HPDE6-E6E7 (cell line): ENCODE measurements at regions not wholly inside any gene's neighbourhood (a gene's known extent, or its start where the extent isn't known, plus 50 kb on each side); places are given as distances from the start of the nearest gene placed in this dataset.
A peak's percentile ranks its signal among the peaks of the same experiment; 100 is the strongest.
"Not testable (repeated sequence)": the region's sequence is repeated elsewhere in the genome, so short reads cannot be mapped to it uniquely, and the experiment has no call there.

Experiments
- DNase-seq: peaks from one replicate; pipeline ENCODE4 v3.0.0; 2011; ENCODE audit warnings: missing footprints; ENCODE audit errors: extremely low spot score

DNA sequence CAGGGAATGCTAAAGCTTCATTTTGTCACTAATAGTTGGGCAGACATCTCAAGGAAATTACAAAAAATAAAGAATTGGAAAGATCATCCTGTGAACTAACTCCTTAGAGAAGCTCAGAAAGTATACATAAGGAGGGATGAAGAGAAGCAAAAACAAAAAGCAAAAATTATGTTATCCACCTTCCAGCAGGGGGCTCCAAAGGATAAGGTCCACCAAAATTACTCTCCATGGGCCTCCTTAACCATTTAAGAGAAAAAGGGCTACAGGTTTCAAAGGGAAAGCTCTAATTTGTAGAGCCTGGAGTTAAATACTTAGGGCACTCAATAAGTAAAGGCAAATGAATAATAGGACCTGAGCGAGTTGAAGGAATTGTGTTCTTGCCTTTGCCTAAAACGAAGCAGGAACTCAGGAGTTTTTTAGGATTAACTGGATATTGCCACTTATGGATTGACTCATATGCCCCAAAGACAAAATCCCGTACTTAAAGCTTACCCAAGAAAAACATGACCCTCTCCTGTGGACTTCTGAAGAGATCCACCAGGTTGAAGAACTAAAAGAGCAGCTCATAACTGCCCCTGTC, 1167.9 kb downstream of the DSC3 start:
- DNase-seq = peak; percentile 7

DNA sequence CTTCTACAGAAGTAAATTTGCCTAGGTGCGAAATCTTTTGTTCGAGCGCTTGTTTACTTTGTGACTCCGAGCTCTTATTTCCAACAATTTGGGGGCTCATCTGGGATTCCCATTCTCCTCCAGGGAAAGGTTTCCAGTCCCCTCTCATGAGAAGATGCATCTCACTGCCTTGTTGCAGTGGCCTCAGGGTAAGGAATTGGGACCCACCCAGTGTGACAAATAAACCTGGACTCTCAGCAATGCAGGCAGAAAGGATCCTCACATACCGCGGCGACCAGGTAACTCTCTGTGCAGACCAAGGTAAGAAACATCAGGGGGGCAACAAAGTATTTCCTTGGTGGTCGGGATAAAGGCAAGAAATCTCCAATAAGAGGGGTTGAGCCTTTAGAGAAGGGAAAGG, 1169.3 kb downstream of the DSC3 start:
- DNase-seq = no peak

DNA sequence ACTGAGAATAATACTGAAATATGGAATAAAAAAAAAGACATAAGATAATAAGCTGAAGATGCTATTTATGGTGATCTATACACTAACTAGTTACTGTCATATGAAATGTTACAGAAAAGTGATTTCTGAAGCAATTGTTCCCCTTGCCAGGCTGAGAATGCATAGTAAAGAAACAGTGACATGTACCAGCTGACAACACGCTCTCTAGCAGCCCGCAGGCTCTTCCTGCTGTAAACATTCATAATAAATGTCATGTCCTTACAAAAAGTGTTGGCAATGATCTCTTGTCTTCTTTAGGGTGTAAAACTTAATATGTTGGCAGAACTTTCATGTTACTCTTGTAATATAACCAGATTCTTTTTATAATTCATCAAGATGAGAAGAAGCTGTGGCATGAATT, 1171.3 kb downstream of the DSC3 start:
- DNase-seq = no peak

DNA sequence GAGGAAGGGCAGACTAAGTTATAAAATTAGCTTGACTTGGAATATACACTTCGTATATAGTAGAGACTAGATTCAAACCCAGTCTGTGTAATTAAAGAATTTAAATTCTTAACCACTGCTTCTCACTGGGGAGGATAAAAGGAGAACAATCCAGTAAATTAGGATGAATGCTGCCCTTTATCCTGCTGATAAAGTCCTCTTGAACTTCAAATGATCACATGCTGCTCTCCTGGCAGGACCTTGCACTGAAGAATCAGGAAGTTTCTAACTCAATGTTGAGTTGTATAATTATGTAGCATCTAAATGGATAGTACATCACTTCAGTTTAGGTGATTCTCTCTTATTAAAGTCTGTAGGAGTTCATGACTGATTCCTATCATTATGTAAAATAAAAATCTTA, 1179.7 kb downstream of the DSC3 start:
- DNase-seq = no peak

DNA sequence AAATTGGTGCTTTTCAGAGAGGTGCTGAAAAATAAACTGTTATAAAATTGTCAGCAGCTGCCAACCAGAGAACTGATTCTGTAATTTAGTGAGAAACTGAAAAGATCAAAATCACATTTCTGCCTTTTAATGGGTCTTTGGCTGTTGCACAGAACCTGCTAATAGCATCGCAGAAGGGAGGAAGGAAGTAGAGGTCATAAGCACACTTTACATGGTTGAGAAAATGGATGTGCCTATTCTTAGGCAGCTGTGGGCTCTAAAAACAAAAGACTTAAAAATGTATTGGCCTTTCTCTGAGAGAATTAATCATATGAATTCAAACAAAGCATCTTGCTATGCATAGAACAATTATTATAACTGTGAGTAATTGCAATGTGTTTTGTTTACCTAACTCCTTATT, 1186.9 kb downstream of the DSC3 start:
- DNase-seq = no peak

DNA sequence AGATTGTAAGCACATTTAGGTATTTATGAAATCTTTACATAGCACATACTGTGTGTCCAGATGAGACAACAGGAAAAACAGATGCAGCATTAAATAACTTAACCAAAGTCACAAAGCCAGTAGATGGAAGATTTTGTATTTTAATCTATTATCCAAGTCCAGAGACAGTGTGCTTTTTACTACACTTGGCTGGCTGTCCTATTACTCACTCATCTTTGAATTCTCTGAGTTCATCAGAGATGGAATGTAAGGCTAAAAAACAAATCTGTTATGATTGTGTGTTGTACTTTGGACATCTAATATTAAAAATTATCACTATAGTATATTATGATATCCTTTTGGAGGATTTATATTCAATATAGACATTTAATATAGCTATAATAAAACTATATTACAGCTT, 1189.4 kb downstream of the DSC3 start:
- DNase-seq = no peak

DNA sequence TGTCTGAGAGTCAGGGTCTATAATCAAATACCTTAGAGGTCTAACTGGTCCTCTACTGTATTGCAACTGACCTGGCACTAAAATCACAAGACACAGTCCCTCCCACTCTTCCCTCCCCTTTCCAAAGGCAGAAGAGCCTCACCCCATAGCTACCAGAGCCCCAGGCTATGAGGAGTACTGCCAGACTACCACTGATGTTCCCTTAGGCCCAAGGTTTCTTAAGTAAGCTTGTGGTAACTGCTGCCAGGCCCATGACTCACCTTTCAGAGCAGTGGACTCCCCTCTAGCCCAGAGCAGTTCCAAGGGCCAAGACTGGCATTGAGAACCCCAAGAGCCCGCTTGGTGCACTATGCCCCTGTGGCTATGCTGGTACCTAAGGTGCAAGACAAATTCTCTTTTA, 1193.4 kb downstream of the DSC3 start:
- DNase-seq = no peak

DNA sequence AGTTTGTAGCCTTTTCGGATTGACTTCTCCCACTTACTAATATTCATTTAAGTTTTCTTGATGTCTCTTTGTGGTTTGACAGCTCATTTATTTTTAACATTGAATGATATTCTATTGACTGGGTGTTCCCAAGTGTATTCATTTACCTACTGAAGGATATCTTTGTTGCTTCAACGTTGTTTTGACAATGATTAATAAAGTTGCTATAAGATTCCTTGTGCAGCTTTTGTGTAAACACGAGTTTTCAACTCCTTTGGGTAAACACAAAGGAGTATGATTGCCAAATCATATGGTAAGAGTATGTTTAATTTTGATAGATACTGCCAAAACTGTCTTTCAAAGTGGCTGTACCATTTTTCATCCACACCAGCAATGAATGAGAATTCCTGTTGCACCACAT, 1200.9 kb downstream of the DSC3 start:
- DNase-seq = no peak

DNA sequence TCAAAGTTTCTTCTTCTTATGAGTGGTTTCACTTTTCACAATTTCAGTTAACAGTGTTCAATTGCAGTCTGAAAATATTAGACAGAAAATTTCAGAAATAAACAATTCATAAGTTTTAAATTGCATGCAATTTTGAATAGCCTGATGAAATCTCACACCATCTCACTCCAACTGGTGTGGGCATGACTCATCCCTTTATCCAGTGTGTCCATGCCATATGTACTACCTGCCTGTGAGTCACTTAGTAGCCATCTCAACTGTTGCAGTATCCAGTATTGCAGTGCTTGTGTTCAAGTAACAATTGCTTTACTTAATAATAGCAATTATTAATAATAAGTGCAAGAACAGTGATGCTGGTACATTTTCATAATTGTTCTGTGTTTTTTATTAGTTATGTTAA, 1202.5 kb downstream of the DSC3 start:
- peak; percentile 63 for DNase-seq

DNA sequence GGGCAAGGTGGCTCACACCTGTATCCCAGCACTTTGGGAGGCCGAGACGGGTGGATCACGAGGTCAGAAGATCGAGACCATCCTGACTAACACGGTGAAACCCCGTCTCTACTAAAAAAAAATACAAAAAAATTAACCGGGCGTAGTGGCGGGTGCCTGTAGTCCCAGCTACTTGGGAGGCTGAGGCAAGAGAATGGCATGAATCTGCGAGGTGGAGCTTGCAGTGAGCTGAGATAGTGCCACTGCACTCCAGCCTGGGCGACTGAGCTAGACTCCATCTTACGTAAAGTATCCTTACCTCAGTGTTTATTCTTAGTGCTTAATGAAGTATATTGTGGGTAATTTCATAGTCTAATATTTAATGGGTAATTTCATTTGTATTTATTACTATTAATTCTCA, 1203.6 kb downstream of the DSC3 start:
- not testable (repeated sequence) for DNase-seq

DNA sequence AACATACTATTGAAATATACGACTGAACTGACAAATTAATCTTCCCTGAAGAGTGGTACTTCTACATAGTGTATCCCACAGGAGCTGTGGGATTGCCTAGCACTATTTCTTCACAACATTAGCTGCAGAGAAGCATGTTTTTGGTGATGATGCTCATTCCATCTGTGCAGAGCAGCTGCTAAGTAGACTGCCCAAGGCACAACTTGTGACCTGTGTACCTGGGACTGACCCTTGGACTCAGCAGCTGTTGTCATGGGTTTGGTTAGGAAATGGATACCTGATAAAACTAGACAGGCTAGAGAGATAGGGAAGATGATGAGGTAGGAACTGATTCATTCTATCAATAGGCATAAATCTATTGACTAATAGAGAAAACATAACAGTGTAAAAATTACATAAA, 1204.0 kb downstream of the DSC3 start:
- no peak for DNase-seq

DNA sequence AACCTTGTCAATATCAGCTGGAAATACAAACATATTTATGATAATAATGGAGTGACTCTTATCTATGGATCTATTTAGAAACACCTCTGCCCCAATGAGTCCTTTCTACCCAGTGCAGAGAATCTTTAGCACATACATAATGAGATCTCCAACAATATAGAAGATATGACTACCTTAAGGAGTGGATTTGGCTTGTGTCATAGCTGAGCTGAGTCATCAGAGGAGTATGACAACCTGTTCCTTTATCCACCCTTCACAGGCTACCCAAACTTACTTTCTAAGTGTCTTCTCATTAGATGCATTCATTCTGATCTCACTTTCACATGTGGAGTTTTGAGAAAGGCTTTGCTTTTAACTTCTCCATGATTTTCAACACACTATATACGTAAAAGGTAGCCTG, 1218.9 kb downstream of the DSC3 start:
- peak; percentile 4 for DNase-seq

DNA sequence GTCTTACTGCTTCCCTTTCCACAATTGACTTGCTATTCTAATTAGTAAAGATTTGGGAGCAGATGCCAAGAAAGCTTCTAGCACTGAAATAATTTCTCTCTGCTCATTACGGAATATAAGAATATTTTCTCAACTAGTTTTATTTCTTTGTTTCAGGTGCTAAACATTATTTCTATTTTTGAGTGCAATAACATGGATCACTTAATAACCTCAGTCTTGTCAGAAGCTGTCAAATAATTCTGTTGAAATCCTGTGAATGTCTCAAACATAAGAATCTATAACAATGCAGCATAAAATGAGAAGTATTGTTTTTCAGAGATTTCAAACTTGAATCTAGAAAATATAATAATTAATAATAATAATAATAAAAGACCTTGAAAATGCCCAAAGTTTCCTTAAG, 1221.0 kb downstream of the DSC3 start:
- DNase-seq = no peak

DNA sequence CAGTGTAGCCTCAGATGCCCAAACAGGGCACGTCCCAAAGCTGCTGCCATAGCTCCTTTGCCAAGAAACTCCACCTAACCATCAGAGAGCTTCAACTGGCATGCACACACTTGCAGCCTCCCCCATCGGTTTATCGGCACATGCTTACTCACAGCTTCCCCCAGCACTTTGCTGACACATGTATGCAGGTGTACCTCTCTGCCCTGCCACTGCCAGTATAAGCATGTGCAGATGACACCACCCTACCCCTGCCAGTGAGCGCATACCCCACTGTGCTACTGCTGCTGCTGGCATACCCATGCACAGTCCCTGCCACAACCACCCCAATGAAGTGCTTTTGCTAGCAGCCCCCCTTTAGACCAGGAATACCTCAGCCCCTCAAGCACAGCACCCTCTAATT, 1231.0 kb downstream of the DSC3 start:
- DNase-seq = no peak

DNA sequence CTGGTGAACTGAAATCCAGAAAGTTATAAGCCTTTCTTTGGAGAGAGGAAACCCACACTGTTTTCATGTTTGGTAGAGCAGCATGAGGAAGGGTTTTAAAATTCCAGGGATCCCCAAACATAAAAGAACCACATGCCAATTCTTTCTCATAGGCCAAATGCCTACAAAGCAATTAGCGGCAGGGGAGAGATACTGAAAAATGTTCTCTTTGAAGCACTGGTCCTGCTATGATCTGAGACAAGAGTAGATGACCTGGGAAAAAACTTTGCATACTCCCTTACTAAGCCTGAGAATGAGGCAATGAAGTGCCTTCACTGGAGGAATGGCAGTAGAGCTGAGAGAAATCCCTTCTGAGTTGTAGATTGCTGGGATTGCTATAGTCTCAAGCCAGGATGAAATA, 1261.7 kb downstream of the DSC3 start:
- no peak for DNase-seq

DNA sequence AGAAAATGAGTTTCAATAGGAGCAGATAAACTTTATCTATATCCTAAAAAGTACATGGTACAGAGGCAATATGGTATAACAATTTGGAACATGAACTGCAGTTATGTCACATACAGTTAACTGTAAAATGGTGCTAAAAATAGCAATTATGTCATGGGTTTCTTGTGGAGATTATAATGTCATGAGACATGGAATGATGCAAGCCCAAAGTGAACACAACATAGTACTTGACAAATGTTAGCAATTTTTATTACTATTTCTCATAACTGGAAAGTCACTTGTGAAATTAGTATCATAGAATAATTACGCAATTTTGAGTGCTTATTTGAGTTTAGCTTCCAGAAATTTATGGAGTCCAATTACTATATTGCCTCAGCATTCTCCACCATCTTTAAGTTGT, 1263.4 kb downstream of the DSC3 start:
- DNase-seq = no peak

DNA sequence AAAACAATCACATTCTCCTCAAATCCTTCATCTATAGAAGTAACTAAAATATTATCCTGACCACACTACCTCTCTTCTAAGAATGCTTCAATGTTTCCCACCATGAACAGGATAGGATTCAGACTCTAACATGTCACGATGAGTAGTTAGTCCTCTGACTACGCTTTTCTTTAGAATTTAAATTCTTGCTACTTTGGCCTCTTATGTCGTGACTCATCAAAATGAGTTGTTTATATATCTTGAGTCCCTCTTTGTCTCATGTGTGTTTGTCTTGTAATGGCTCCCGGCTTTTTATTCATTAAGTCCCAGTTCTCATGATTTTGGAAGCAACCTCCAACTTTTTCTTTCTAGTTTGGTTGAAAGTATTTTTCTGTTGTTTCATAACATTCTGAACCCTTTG, 1289.2 kb downstream of the DSC3 start:
- no peak for DNase-seq

DNA sequence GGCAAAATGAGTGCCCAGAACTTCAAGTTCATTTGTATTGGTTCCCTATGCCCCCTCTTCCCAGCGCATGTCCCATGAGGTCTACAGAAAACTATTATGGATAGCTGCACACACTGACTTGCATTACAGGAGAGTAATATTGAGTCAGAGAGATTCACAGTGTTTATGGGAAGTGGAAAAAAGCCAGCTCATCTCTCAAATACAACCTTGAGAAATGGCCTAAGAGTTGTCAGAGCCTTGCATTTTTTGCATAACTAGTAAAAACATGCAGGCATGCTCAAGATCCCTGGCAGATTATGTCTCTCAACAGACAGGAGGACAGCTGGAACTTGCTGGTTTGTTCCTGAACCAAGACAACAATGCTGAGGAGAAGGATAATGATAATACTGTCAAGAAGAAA, 1292.8 kb downstream of the DSC3 start:
- DNase-seq = no peak

DNA sequence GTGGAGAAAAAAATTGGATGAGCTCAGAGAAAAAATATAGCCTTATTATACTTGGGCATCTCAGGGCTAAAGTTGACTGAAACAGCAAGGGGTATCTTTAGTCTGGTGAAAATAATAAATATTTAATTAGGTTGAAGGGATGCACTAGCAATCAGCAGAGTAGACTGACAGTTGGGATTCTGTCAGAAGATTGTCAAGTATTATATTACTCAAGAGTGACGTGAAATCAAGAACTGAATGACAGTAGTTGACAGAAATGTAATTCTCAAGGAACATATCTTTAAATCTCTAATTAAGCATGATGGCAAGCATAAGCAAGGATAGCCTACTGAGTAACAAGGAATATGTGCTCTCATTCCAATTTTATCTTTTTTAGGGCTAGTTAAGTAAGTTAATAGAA, 1301.1 kb downstream of the DSC3 start:
- DNase-seq = no peak

DNA sequence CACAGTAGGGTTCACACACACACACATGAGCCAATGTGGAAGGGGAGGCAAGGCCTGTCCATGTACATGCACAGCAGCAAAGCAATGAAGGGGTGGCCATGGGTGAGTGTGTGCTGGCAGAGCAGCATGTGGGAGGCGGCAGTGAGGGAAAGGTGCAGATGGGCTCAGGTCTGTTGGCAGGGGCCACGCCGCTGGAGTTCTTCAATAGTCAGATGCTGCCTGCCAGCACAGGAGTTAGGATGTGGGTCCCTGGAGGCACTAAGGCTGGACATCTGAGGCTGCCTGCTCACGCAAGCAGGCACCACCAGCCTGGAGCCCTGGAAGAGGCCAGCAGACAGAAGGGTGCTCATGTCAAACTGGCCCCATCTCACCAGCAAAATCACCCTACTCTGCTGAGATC, 1304.9 kb downstream of the DSC3 start:
- DNase-seq = no peak

DNA sequence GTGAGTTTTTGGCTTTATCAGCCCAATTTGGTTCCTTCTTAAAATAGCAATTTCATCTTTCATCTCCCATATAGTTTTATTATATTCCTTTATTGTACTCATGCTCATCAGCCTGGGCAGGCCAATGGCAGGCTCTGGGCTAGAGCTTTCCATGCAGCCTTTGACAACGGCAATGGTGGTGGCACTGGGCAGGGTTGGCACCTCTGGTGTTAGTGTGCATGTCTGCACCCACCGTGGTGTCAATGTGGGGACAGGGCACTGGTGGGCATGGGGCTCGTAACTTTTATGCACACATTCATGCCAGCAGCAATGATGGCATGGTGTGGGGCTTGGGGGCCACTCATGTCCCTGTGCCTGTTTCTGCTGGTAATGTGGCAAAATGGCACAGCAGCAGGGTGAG, 1305.4 kb downstream of the DSC3 start:
- no peak for DNase-seq

DNA sequence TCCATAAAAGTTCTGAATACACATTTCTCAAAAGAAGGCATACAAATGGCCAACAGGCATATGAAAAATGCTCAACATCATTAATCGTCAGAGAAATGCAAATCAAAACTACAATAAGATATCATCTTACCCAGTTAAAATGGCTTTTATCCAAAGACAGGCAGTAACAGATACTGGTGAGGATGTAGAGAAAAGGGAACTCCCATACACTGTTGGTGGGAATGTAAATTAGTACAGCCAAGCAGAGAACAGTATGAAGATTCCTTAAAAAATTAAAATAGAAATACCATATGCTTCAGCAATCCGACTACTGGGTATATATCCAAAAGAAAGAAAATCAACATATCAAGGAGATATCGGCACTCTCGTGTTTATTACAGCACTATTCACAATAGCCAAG, 1312.5 kb downstream of the DSC3 start:
- no peak for DNase-seq

DNA sequence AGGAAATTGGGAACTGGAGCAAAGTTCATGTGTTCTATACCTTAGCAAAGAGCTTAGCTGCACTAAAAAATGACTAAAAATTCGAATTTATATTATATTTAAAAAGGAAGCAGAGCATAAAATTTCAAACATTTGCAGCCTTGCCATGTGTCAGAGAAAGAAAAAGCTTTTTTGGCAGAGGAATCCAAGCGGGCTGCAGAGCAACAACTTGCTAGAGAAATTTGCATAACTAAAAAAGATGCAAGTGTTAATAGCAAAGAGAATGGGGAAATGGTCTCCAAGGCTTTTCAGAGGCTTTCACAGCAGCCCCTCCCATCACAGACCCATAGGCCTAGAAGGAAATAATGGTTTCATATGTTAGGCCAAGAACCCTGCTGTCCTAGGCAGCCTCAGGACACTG, 1315.9 kb downstream of the DSC3 start:
- no peak for DNase-seq

DNA sequence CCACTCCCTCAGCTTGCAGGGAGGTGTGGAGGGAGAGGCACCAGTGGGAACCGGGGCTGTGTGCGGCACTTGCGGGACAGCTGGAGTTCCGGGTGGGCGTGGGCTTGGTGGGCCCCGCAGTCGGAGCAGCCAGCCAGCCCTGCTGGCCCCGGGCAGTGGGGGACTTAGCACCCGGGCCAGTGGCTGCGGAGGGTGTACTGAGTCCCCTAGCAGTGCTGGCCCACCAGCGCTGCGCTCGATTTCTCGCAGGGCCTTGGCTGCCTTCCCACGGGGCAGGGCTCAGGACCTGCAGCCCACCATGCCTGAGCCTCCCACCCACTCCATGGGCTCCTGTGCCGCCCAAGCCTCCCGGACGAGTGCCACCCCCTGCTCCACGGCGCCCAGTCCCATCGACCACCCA, 1319.1 kb downstream of the DSC3 start:
- not testable (repeated sequence) for DNase-seq

DNA sequence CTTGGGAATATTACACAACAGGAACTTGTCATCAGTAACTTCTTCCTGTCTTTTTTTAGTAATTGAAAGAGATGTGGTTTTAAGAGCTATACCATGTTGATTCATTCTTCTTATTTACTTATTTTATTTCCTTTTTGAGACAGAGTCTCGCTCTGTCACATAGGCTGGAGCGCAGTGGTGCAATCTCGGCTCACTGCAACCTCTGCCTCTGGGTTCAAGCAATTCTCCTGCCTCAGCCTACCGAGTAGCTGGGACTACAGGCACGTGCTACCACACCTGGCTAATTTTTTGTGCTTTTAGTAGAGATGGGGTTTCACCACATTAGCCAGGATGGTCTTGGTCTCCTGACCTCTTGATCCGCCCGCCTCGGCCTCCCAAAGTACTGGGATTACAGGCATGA, 1326.6 kb downstream of the DSC3 start:
- not testable (repeated sequence) for DNase-seq
